Muscle of leg (tissue), 3 donors: ENCODE measurements at regions not wholly inside any gene's neighbourhood (a gene's known extent, or its start where the extent isn't known, plus 50 kb on each side); places are given as distances from the start of the nearest gene placed in this dataset.

Source experiments
- DNase-seq: peaks from one replicate; pipeline ENCODE4 v3.0.0; 2013
- H3K27ac ChIP-seq: one replicate; pipeline ENCODE4 v1.5.1; 2013; ENCODE audit warnings: mild to moderate bottlenecking, low read length, control low read depth
- H3K27me3 ChIP-seq: one replicate; pipeline ENCODE4 v1.6.1; 2013; ENCODE audit warnings: low read length; ENCODE audit not compliant: control insufficient read depth, insufficient read depth
- H3K36me3 ChIP-seq: one replicate; pipeline ENCODE4 v1.6.1; 2013; ENCODE audit warnings: low read length; ENCODE audit not compliant: control insufficient read depth, insufficient read depth
- H3K4me1 ChIP-seq: one replicate; pipeline ENCODE4 v1.6.1; 2013; ENCODE audit warnings: low read length; ENCODE audit not compliant: control insufficient read depth, insufficient read depth
- H3K4me3 ChIP-seq: one replicate; pipeline ENCODE4 v1.5.1; 2013; ENCODE audit warnings: low read length, control low read depth
- H3K9me3 ChIP-seq: replicated peaks from 2 replicates; pipeline ENCODE4 v1.6.1; 2013; ENCODE audit warnings: low read depth, low read length; ENCODE audit not compliant: control insufficient read depth
- WGBS: methylation state at CpG from one replicate; pipeline ENCODE4 v1.1.5; 2013; ENCODE audit warnings: missing lambda C conversion rate; ENCODE audit not compliant: insufficient coverage; 5-methylcytosine and 5-hydroxymethylcytosine counted together

GRCh38 chr5:171578049-171578828 lies 158.8 kb downstream of the FGF18 start:
- Histone ChIP-seq H3K27me3 (peaks cover 2% of the 10 kb centered on the region), H3K9me3 (no peaks in the 10 kb centered on the region), H3K27ac (peak overlapping the region; percentile 91), H3K4me1 (peaks cover 70% of the 10 kb centered on the region), H3K36me3 (no peaks in the 10 kb centered on the region), H3K4me3 (no peak overlapping the region)
- DNase-seq, result peak; percentile 88
- WGBS, result 41% methylated on average over 8 of the region's 11 CpGs

- Histone ChIP-seq H3K36me3 (no peaks in the 10 kb centered on the region), H3K4me3 (no peak overlapping the region), H3K4me1 (peaks cover 64% of the 10 kb centered on the region), H3K27me3 (peaks cover 2% of the 10 kb centered on the region), H3K27ac (peak overlapping the region; percentile 91), H3K9me3 (no peaks in the 10 kb centered on the region)
- peak; percentile 94 for DNase-seq
- WGBS, result 42% methylated on average over 6 of the region's 14 CpGs
These were observed 159.5 kb downstream of the FGF18 start for GRCh38 chr5:171578829-171579491.

GRCh38 chr5:171579976-171580411 lies 160.5 kb downstream of the FGF18 start:
- WGBS, result 10% methylated on average over 7 of the region's 8 CpGs
- Histone ChIP-seq H3K27ac (peak overlapping the region; percentile 91), H3K4me3 (no peak overlapping the region), H3K36me3 (no peaks in the 10 kb centered on the region), H3K9me3 (no peaks in the 10 kb centered on the region), H3K4me1 (peaks cover 55% of the 10 kb centered on the region), H3K27me3 (peaks cover 2% of the 10 kb centered on the region)
- DNase-seq, result peak; percentile 96

- peak overlapping the region; percentile 91 for H3K27ac ChIP-seq
- DNase-seq, result peak; percentile 83
These were observed 161.2 kb downstream of the FGF18 start for GRCh38 chr5:171580502-171581265.

GRCh38 chr5:171581781-171582180 lies 162.3 kb downstream of the FGF18 start:
- no peaks in the 10 kb centered on the region for H3K36me3 ChIP-seq
- no peak overlapping the region for H3K27ac ChIP-seq
- no peak overlapping the region for H3K4me3 ChIP-seq
- H3K4me1 ChIP-seq, result peaks cover 52% of the 10 kb centered on the region
- H3K9me3 ChIP-seq, result no peaks in the 10 kb centered on the region
- no peak for DNase-seq
- peaks cover 2% of the 10 kb centered on the region for H3K27me3 ChIP-seq
- 71% methylated on average over 6 of the region's 7 CpGs for WGBS

More at GRCh38 chr5:171580502-171581265, 161.2 kb downstream of the FGF18 start:
- Histone ChIP-seq H3K36me3 (no peaks in the 10 kb centered on the region), H3K9me3 (no peaks in the 10 kb centered on the region), H3K4me1 (peaks cover 55% of the 10 kb centered on the region), H3K27me3 (peaks cover 2% of the 10 kb centered on the region), H3K4me3 (no peak overlapping the region)
- WGBS, result 20% methylated on average over 1 of the region's 9 CpGs

GRCh38 chr5:171582849-171583248 lies 163.4 kb downstream of the FGF18 start:
- Histone ChIP-seq H3K27me3 (peaks cover 2% of the 10 kb centered on the region), H3K36me3 (no peaks in the 10 kb centered on the region), H3K9me3 (no peaks in the 10 kb centered on the region), H3K4me1 (peaks cover 42% of the 10 kb centered on the region), H3K27ac (no peak overlapping the region), H3K4me3 (no peak overlapping the region)
- WGBS, result no CpG with 5 or more reads among the region's 5 CpGs
- DNase-seq, result no peak

GRCh38 chr5:171585981-171586380 lies 166.5 kb downstream of the FGF18 start:
- DNase-seq, result no peak
- peaks cover 13% of the 10 kb centered on the region for H3K4me1 ChIP-seq
- no peak overlapping the region for H3K27ac ChIP-seq
- H3K9me3 ChIP-seq, result no peaks in the 10 kb centered on the region
- H3K36me3 ChIP-seq, result no peaks in the 10 kb centered on the region
- H3K4me3 ChIP-seq, result no peak overlapping the region
- no peaks in the 10 kb centered on the region for H3K27me3 ChIP-seq
- 94% methylated on average over 6 of the region's 9 CpGs for WGBS

GRCh38 chr5:171586436-171586835 lies 167.0 kb downstream of the FGF18 start:
- no peak for DNase-seq
- Histone ChIP-seq H3K4me1 (peaks cover 10% of the 10 kb centered on the region), H3K27ac (no peak overlapping the region), H3K9me3 (no peaks in the 10 kb centered on the region), H3K4me3 (no peak overlapping the region), H3K27me3 (no peaks in the 10 kb centered on the region), H3K36me3 (no peaks in the 10 kb centered on the region)
- 53% methylated on average over 2 of the region's 4 CpGs for WGBS

- no peaks in the 10 kb centered on the region for H3K36me3 ChIP-seq
- H3K27ac ChIP-seq, result no peak overlapping the region
- H3K4me3 ChIP-seq, result no peak overlapping the region
- H3K9me3 ChIP-seq, result no peaks in the 10 kb centered on the region
- DNase-seq, result no peak
- H3K4me1 ChIP-seq, result peaks cover 3% of the 10 kb centered on the region
- no CpG with 5 or more reads among the region's 1 CpG for WGBS
- H3K27me3 ChIP-seq, result no peaks in the 10 kb centered on the region
These were observed 168.6 kb downstream of the FGF18 start for GRCh38 chr5:171588046-171588445.

- Histone ChIP-seq H3K9me3 (no peaks in the 10 kb centered on the region), H3K4me1 (no peaks in the 10 kb centered on the region), H3K27me3 (no peaks in the 10 kb centered on the region), H3K27ac (no peak overlapping the region), H3K36me3 (no peaks in the 10 kb centered on the region), H3K4me3 (no peak overlapping the region)
- WGBS, result 90% methylated on average over 5 of the region's 8 CpGs
- no peak for DNase-seq
These were observed 169.3 kb downstream of the FGF18 start for GRCh38 chr5:171588790-171589189.
